Forelimb muscle (tissue), 1 donor: ENCODE measurements at regions not wholly inside any gene's neighbourhood (a gene's known extent, or its start where the extent isn't known, plus 50 kb on each side); places are given as distances from the start of the nearest gene placed in this dataset.
A peak's percentile ranks its signal among the peaks of the same experiment; 100 is the strongest.
"Not testable (repeated sequence)": the region's sequence is repeated elsewhere in the genome, so short reads cannot be mapped to it uniquely, and the experiment has no call there.

Experiments used
- DNase-seq: peaks from one replicate; pipeline ENCODE4 v3.0.0-alpha.2; 2013; ENCODE audit warnings: low read depth

- no peak for DNase-seq
Observed at GRCh38 chr2:18986046-18986445, 372.4 kb downstream of the OSR1 start.

GRCh38 chr2:18980786-18981430 is 377.5 kb downstream of the OSR1 start:
- peak; percentile 85 for DNase-seq

- DNase-seq: no peak
Observed at GRCh38 chr2:18980104-18980785, 378.2 kb downstream of the OSR1 start.

GRCh38 chr2:18977409-18977808 is 381.0 kb downstream of the OSR1 start:
- DNase-seq: no peak

- DNase-seq: no peak
Observed at GRCh38 chr2:18976168-18976961, 382.1 kb downstream of the OSR1 start.

- DNase-seq: no peak
Observed at GRCh38 chr2:18975506-18976167, 382.8 kb downstream of the OSR1 start.

GRCh38 chr2:18971628-18972027 is 382.3 kb upstream of the NT5C1B start:
- no peak for DNase-seq

GRCh38 chr2:18971069-18971378 is 381.7 kb upstream of the NT5C1B start:
- no peak for DNase-seq

GRCh38 chr2:18966131-18966530 is 376.8 kb upstream of the NT5C1B start:
- DNase-seq: no peak

GRCh38 chr2:18963739-18964256 is 374.4 kb upstream of the NT5C1B start:
- not testable (repeated sequence) for DNase-seq

- DNase-seq: no peak
Observed at GRCh38 chr2:18961991-18962421, 372.6 kb upstream of the NT5C1B start.

GRCh38 chr2:18959952-18960717 is 370.8 kb upstream of the NT5C1B start:
- no peak for DNase-seq

- no peak for DNase-seq
Observed at GRCh38 chr2:18959200-18959599, 369.8 kb upstream of the NT5C1B start.

- no peak for DNase-seq
Observed at GRCh38 chr2:18957909-18958308, 368.5 kb upstream of the NT5C1B start.

GRCh38 chr2:18950361-18950851 is 361.0 kb upstream of the NT5C1B start:
- peak; percentile 46 for DNase-seq

GRCh38 chr2:18949871-18950270 is 360.5 kb upstream of the NT5C1B start:
- DNase-seq: no peak

GRCh38 chr2:18940184-18940583 is 350.8 kb upstream of the NT5C1B start:
- DNase-seq: no peak

- not testable (repeated sequence) for DNase-seq
Observed at GRCh38 chr2:18939740-18940139, 350.4 kb upstream of the NT5C1B start.

- no peak for DNase-seq
Observed at GRCh38 chr2:18934886-18935285, 345.5 kb upstream of the NT5C1B start.

- no peak for DNase-seq
Observed at GRCh38 chr2:18932853-18933252, 343.5 kb upstream of the NT5C1B start.

GRCh38 chr2:18930971-18931370 is 341.6 kb upstream of the NT5C1B start:
- DNase-seq: no peak
